ENCODE measurements at regions not wholly inside any gene's neighbourhood (a gene's known extent, or its start where the extent isn't known, plus 50 kb on each side); places are given as distances from the start of the nearest gene placed in this dataset.

DNA sequence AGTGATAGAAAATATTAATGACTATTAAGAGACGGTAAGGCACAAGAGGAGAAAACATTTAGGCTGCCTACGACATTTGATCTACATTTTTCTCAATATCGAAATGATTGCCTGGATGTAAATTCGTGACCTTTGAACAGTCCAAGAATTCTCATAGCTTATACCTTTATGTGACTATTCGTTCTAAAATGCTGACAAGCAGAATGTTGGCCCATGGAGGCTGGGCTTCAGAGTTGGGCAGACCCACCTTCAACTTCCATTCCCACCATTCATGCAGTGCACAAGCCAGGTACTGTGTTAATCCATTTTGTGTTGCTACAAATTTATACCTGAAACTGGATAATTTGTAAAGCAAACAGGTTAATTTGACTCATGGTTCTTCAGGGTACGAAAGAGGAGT is 441.4 kb upstream of the COBL start:
- Histone ChIP-seq H3K4me3 (no peak overlapping the region), H3K27ac (no peak overlapping the region), H3K27me3 (no peaks in the 10 kb centered on the region), H3K36me3 (no peaks in the 10 kb centered on the region), H3K9me3 (no peaks in the 10 kb centered on the region), H3K4me1 (no peaks in the 10 kb centered on the region)
- TF ChIP-seq, protein P1, sequence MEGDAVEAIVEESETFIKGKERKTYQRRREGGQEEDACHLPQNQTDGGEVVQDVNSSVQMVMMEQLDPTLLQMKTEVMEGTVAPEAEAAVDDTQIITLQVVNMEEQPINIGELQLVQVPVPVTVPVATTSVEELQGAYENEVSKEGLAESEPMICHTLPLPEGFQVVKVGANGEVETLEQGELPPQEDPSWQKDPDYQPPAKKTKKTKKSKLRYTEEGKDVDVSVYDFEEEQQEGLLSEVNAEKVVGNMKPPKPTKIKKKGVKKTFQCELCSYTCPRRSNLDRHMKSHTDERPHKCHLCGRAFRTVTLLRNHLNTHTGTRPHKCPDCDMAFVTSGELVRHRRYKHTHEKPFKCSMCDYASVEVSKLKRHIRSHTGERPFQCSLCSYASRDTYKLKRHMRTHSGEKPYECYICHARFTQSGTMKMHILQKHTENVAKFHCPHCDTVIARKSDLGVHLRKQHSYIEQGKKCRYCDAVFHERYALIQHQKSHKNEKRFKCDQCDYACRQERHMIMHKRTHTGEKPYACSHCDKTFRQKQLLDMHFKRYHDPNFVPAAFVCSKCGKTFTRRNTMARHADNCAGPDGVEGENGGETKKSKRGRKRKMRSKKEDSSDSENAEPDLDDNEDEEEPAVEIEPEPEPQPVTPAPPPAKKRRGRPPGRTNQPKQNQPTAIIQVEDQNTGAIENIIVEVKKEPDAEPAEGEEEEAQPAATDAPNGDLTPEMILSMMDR (IDR thresholded peaks at IDR 0.05): no peak
- TF ChIP-seq POLR2A (IDR thresholded peaks at IDR 0.05): no peak
- DNase-seq (no peak), ATAC-seq (no peak)
- intact Hi-C loops (cut with DNase I): no loop called here
- WGBS (ENCODE audit: insufficient coverage, low coverage, low lambda C conversion rate, missing lambda C conversion rate): 56% methylated on average over 6 of the region's 6 CpGs

DNA sequence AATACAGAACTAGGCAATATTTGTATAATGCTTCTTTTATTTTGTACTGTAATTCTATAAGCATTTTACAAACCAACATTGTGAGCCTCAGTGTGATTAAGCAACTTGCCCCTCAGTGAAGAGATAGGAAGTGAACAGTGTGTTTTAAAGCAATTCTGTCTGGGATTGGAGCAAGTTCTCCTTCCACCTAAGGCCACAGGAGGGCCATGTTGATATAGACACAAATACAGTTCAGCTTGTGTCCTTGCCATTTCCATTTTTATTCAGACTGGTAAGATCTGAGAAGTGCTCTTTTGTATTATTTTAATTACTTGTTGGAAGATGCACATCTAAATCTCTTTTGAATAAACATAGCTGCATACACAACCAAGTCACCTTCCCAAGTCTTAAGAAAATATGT is 416.3 kb upstream of the COBL start:
- no peak for ATAC-seq
- H3K4me1 ChIP-seq: no peaks in the 10 kb centered on the region
- intact Hi-C loops (cut with DNase I): no loop called here
- H3K27ac ChIP-seq: no peak overlapping the region
- DNase-seq: no peak
- TF ChIP-seq, protein P1 (IDR thresholded peaks at IDR 0.05): no peak
- TF ChIP-seq POLR2A (IDR thresholded peaks at IDR 0.05): no peak
- no peaks in the 10 kb centered on the region for H3K9me3 ChIP-seq
- H3K4me3 ChIP-seq: no peak overlapping the region
- no peaks in the 10 kb centered on the region for H3K36me3 ChIP-seq
- H3K27me3 ChIP-seq: no peaks in the 10 kb centered on the region

DNA sequence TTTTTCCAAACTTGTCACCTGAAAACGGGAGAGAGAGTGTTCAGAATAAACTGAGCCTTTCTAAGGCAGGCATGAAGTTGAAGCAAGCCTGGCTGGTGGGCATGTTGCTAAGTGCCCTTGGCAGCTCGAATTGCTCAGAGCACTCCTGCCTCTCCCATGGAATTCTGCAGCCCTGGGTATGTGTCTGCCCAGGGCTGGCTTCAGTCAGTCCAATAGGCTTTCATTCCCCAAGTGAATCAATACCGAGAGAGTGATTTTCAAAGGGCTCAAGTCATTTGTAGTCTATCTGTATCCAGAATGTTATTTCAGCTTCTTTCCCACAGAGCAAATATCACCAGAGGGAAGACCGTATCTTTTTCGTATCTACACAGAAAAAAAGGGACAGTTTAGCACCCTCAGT is 415.5 kb upstream of the COBL start:
- intact Hi-C loops (cut with DNase I): no loop called here
- TF ChIP-seq, protein P1 (IDR thresholded peaks at IDR 0.05): no peak
- TF ChIP-seq POLR2A (IDR thresholded peaks at IDR 0.05): no peak
- no peak for ATAC-seq
- no peaks in the 10 kb centered on the region for H3K27me3 ChIP-seq
- no peak overlapping the region for H3K27ac ChIP-seq
- no peaks in the 10 kb centered on the region for H3K36me3 ChIP-seq
- no peak for DNase-seq
- H3K4me1 ChIP-seq: no peaks in the 10 kb centered on the region
- no peaks in the 10 kb centered on the region for H3K9me3 ChIP-seq
- 33% methylated on average over 5 of the region's 5 CpGs for WGBS (ENCODE audit: insufficient coverage, low coverage, low lambda C conversion rate, missing lambda C conversion rate)
- H3K4me3 ChIP-seq: no peak overlapping the region

DNA sequence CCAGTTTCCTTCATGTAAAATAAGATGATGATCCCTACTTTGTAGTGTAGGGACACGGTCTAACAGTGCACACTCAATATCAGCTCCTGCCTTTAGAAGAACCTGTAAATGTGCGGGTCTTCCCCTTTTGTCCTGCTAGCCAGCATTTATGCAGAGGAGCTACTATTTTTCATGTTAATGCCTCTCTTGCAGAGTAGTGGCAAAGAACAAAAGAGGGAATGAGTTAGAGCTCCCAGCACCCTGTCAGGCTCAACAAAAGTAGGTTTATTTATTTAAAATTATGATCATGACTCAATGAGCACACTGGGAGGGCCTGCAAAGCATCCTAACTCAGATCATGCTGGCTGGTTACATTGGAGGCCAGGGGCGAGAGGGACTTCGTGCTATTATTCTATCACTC is 414.5 kb upstream of the COBL start:
- Histone ChIP-seq H3K27ac (no peak overlapping the region), H3K36me3 (no peaks in the 10 kb centered on the region), H3K4me3 (no peak overlapping the region), H3K9me3 (no peaks in the 10 kb centered on the region), H3K4me1 (no peaks in the 10 kb centered on the region), H3K27me3 (no peaks in the 10 kb centered on the region)
- ATAC-seq: no peak
- no peak for TF ChIP-seq POLR2A (IDR thresholded peaks at IDR 0.05)
- intact Hi-C loops (cut with DNase I): no loop called here
- no peak for DNase-seq
- WGBS (ENCODE audit: insufficient coverage, low coverage, low lambda C conversion rate, missing lambda C conversion rate): 10% methylated on average over 4 of the region's 4 CpGs

DNA sequence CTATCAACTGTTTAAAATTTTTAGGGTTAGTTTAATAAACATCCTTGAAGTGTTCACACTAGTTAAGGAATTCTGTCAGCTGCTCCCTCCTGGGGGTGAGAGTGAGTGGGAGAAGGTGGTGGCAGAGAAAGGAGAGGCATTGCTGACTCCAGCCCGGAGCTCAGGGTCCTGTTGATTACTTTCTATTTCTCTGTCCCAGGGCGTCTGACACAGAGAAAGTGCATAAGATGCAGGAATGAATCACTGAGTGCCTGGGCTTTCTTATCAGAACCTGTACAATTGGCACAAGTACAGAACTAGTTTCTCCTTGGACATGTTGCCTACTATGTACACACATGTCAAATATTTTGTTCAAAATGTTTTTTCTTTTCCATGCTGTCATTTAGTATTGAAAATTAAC is 410.8 kb upstream of the COBL start:
- no peaks in the 10 kb centered on the region for H3K36me3 ChIP-seq
- ATAC-seq (no peak), DNase-seq (no peak)
- peaks cover 0 to 5% (median 0%) of the 10 kb centered on the region in 4 donors for H3K9me3 ChIP-seq
- TF ChIP-seq, protein P1 (IDR thresholded peaks at IDR 0.05): no peak
- no peak for TF ChIP-seq POLR2A (IDR thresholded peaks at IDR 0.05)
- H3K4me1 ChIP-seq: no peaks in the 10 kb centered on the region
- no peak overlapping the region for H3K4me3 ChIP-seq
- no peak overlapping the region for H3K27ac ChIP-seq
- intact Hi-C loops (cut with DNase I): no loop called here
- no peaks in the 10 kb centered on the region for H3K27me3 ChIP-seq
- 28% methylated on average over 2 of the region's 2 CpGs for WGBS (ENCODE audit: insufficient coverage, low coverage, low lambda C conversion rate, missing lambda C conversion rate)

Measured in right lobe of liver (tissue), 6 donors.